ENCODE measurements at regions not wholly inside any gene's neighbourhood (a gene's known extent, or its start where the extent isn't known, plus 50 kb on each side); places are given as distances from the start of the nearest gene placed in this dataset.

DNA sequence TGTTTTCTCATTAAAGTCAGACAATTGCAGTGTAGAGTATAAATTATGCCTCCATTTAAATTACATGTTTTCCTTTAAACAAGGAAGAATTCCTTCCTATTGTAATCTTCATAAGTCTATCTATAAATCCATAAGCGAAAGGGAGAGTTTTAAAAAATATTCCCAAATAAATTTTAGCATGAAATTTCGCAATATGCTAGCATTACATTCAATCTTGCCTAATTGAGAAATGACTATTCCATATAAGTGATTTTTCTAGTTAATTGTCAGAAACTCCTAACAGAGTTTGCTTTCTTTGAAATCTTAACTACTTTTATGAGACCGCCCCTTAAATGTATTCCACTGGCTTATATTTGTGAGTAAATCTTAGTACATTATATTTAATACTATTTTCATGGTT is 133.1 kb upstream of the CRIM1 start:
- TF ChIP-seq CHD2 (IDR thresholded peaks at IDR 0.05; ENCODE audit: low read length) = no peak
- no peak for TF ChIP-seq JUN (IDR thresholded peaks at IDR 0.05; ENCODE audit: low read depth, low read length)
- no peak for TF ChIP-seq YY1 (IDR thresholded peaks at IDR 0.05; ENCODE audit: low read depth, low read length)
- TF ChIP-seq POLR2AphosphoS5 (IDR thresholded peaks at IDR 0.05; ENCODE audit: low read depth, low read length) = no peak
- no peak for TF ChIP-seq CBX5 (IDR thresholded peaks at IDR 0.05; ENCODE audit: low read depth, low read length)

Data from H1 (cell line).